GM23248 (cell line): ENCODE measurements at regions not wholly inside any gene's neighbourhood (a gene's known extent, or its start where the extent isn't known, plus 50 kb on each side); places are given as distances from the start of the nearest gene placed in this dataset.
A peak's percentile ranks its signal among the peaks of the same experiment; 100 is the strongest.

ENCODE experiments used
- DNase-seq: peaks from one replicate; pipeline ENCODE4 v3.0.0-alpha.2; 2015
- H2AFZ ChIP-seq: fragments of 200-600 bp; sonication (generic); 2 replicates; pipeline ENCODE4 v1.6.1; 2016; ENCODE audit warnings: antibody characterized with exemption
- H3F3A ChIP-seq: fragments of 200-600 bp; sonication (generic); 2 replicates; pipeline ENCODE4 v1.6.1; 2016; ENCODE audit warnings: mild to moderate bottlenecking, antibody characterized with exemption, mixed run types; ENCODE audit not compliant: insufficient read depth
- H3K27ac ChIP-seq: fragments of 200-600 bp; sonication (generic); 2 replicates; pipeline ENCODE4 v1.5.1; 2016; ENCODE audit warnings: mild to moderate bottlenecking
- H3K27me3 ChIP-seq: fragments of 200-600 bp; sonication (generic); replicated peaks from 2 replicates; pipeline ENCODE4 v1.6.1; 2016; ENCODE audit warnings: mild to moderate bottlenecking; ENCODE audit not compliant: insufficient read depth
- H3K36me3 ChIP-seq: fragments of 200-600 bp; sonication (generic); 2 replicates; pipeline ENCODE4 v1.6.1; 2016; ENCODE audit warnings: low read depth, mild to moderate bottlenecking
- H3K4me1 ChIP-seq: fragments of 200-600 bp; sonication (generic); 2 replicates; pipeline ENCODE4 v1.6.1; 2016; ENCODE audit warnings: mild to moderate bottlenecking; ENCODE audit not compliant: insufficient read depth
- H3K4me2 ChIP-seq: fragments of 200-600 bp; sonication (generic); one replicate; pipeline ENCODE4 v1.6.1; 2016; ENCODE audit warnings: mild to moderate bottlenecking; ENCODE audit not compliant: unreplicated experiment
- H3K4me3 ChIP-seq: fragments of 200-600 bp; sonication (generic); 2 replicates; pipeline ENCODE4 v1.5.1; 2016; ENCODE audit warnings: mild to moderate bottlenecking
- H3K79me2 ChIP-seq: fragments of 200-600 bp; sonication (generic); 2 replicates; pipeline ENCODE4 v1.6.1; 2016; ENCODE audit warnings: mild to moderate bottlenecking; ENCODE audit not compliant: insufficient read depth
- H3K9ac ChIP-seq: fragments of 200-600 bp; sonication (generic); 2 replicates; pipeline ENCODE4 v1.6.1; 2016; ENCODE audit warnings: mild to moderate bottlenecking
- H3K9me2 ChIP-seq: fragments of 200-600 bp; sonication (generic); 2 replicates; pipeline ENCODE4 v1.6.1; 2016; ENCODE audit warnings: mixed run types, mild to moderate bottlenecking, moderate library complexity; ENCODE audit not compliant: insufficient read depth
- H3K9me3 ChIP-seq: fragments of 200-600 bp; sonication (generic); one replicate; pipeline ENCODE4 v1.6.1; 2017; ENCODE audit warnings: low read depth
- H4K20me1 ChIP-seq: fragments of 200-600 bp; sonication (generic); 2 replicates; pipeline ENCODE4 v1.6.0; 2016; ENCODE audit not compliant: insufficient read depth
- EZH2 ChIP-seq: fragments of 200-600 bp; sonication (generic); IDR thresholded peaks from 2 replicates; pipeline ENCODE4 v1.6.1; 2018; ENCODE audit warnings: antibody characterized with exemption, mild to moderate bottlenecking; ENCODE audit not compliant: insufficient read depth, poor library complexity, severe bottlenecking
- EZH2phosphoT487 ChIP-seq: fragments of 200-600 bp; sonication (generic); IDR thresholded peaks from 2 replicates; pipeline ENCODE4 v1.6.1; 2018; ENCODE audit warnings: antibody characterized with exemption, moderate library complexity, mild to moderate bottlenecking, low read depth; ENCODE audit not compliant: insufficient read depth
- whole genome bisulfite sequencing, 2 experiments: methylation state at CpG; one replicate each; pipeline ENCODE4 v1.1.6; 2015 to 2017; ENCODE audit warnings: low lambda C conversion rate in 2 of 2, low coverage in 1 of 2; ENCODE audit errors: missing lambda C conversion rate in 2 of 2; 5-methylcytosine and 5-hydroxymethylcytosine counted together
- in situ Hi-C: fragments of 300-500 bp; cut with MboI; formaldehyde crosslinking; loops from 2 replicates; pipeline ENCODE4 v1.15.0; 2020

- Histone ChIP-seq H3K27ac (no peak overlapping the region), H3K27me3 (peaks cover 22% of the 10 kb centered on the region), H3K9me3 (no peaks in the 10 kb centered on the region), H3K4me2 (no peak overlapping the region), H3K9me2 (no peaks in the 10 kb centered on the region), H4K20me1 (no peaks in the 10 kb centered on the region), H3K36me3 (no peaks in the 10 kb centered on the region), H3K4me1 (no peaks in the 10 kb centered on the region), H3K79me2 (no peaks in the 10 kb centered on the region), H3K9ac (no peak overlapping the region), H3K4me3 (no peak overlapping the region), H2AFZ (no peak overlapping the region), H3F3A (no peaks in the 10 kb centered on the region)
- no peak for DNase-seq
- no peak for TF ChIP-seq EZH2
- TF ChIP-seq EZH2phosphoT487, result no peak
- 33 to 35% methylated on average over 11 of the region's 11 CpGs for WGBS, 2 experiments
- in situ Hi-C loops, result no loop called here
These were observed 59.6 kb upstream of the GATA5 start for GRCh38 chr20:62535282-62535811.

DNA sequence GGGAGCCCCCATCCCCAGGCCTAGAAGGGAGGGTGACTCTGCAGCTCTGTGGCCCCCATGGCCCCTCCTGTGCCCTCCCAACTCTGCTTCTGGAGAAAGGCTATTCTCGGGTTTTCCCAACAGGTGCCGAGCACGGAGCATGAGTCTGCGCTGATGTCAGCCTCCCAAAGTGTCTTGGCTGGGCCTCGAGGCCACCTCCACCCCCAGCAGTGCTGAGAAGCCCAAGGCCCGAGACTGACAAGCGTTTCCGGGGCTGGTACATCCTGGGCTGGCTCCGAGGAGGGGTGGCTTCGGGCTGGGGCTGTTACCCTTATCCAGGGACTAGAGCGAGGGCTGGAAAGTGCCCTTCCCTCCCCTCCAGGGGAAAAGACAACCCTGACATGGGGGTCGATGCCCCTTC lies 60.2 kb upstream of the GATA5 start:
- Histone ChIP-seq H3K36me3 (no peaks in the 10 kb centered on the region), H4K20me1 (no peaks in the 10 kb centered on the region), H3K4me1 (no peaks in the 10 kb centered on the region), H3K9ac (no peak overlapping the region), H3K4me2 (no peak overlapping the region), H3K4me3 (no peak overlapping the region), H3K27ac (no peak overlapping the region), H3K9me3 (no peaks in the 10 kb centered on the region), H3F3A (no peaks in the 10 kb centered on the region), H2AFZ (no peak overlapping the region), H3K27me3 (peaks cover 22% of the 10 kb centered on the region), H3K79me2 (no peaks in the 10 kb centered on the region), H3K9me2 (no peaks in the 10 kb centered on the region)
- no peak for TF ChIP-seq EZH2
- no peak for TF ChIP-seq EZH2phosphoT487
- in situ Hi-C loops, result no loop called here
- 51 to 58% methylated on average over 12 of the region's 12 CpGs for WGBS, 2 experiments
- no peak for DNase-seq

GRCh38 chr20:62536871-62537401 lies 61.1 kb upstream of the GATA5 start:
- H3K27me3 ChIP-seq, result peaks cover 28% of the 10 kb centered on the region
- no peaks in the 10 kb centered on the region for H3K9me3 ChIP-seq
- no peaks in the 10 kb centered on the region for H3K36me3 ChIP-seq
- no peak for TF ChIP-seq EZH2
- TF ChIP-seq EZH2phosphoT487, result no peak
- peak; percentile 45 for DNase-seq
- no peaks in the 10 kb centered on the region for H3K9me2 ChIP-seq
- no peak overlapping the region for H3K4me2 ChIP-seq
- H4K20me1 ChIP-seq, result no peaks in the 10 kb centered on the region
- WGBS, 2 experiments, result 47 to 50% methylated on average over 14 to 15 of the region's 16 CpGs
- H3K4me3 ChIP-seq, result no peak overlapping the region
- H3K79me2 ChIP-seq, result no peaks in the 10 kb centered on the region
- H3K27ac ChIP-seq, result no peak overlapping the region
- H3F3A ChIP-seq, result no peaks in the 10 kb centered on the region
- in situ Hi-C loops, result no loop called here
- H2AFZ ChIP-seq, result no peak overlapping the region
- no peak overlapping the region for H3K9ac ChIP-seq
- H3K4me1 ChIP-seq, result no peaks in the 10 kb centered on the region

DNA sequence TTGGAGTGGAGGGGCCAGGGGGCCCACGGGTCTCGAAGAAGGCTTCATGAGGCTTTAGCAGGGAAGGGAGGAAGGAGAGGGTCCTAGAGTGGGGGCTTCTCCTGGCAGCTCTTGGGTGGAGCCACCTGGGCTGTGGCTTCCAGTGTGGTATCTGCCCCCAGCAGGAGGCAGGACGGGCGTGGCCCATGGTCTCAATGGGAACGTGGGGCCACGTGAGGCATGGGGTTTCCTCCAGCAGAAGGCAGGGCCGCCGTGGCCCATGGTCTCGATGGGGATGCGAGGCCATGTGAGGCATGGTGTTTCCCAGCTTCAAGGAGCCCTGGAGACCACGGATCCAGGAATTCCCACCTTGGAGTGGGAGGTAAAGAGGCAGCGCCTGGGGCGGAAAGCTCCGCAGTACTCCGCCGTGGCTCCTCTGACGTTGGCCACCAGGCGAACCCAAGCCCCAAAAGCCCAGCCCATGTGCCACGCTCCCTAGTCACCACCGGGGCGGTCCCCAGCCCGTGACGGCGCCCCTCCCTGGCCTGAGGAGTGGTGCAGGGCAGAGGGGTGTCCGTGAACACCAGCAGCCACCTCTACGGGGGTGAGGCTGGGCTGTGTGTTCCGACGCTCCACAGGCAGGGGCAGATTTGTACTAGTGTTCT lies 62.0 kb upstream of the GATA5 start:
- no peak for TF ChIP-seq EZH2
- TF ChIP-seq EZH2phosphoT487, result no peak
- WGBS, 2 experiments, result 71 to 75% methylated on average over 28 of the region's 28 CpGs
- H2AFZ ChIP-seq, result no peak overlapping the region
- no peak overlapping the region for H3K9ac ChIP-seq
- H3F3A ChIP-seq, result no peaks in the 10 kb centered on the region
- H4K20me1 ChIP-seq, result no peaks in the 10 kb centered on the region
- no peak for DNase-seq
- in situ Hi-C loops, result no loop called here
- H3K79me2 ChIP-seq, result no peaks in the 10 kb centered on the region
- H3K4me1 ChIP-seq, result no peaks in the 10 kb centered on the region
- H3K36me3 ChIP-seq, result no peaks in the 10 kb centered on the region
- peaks cover 30% of the 10 kb centered on the region for H3K27me3 ChIP-seq
- no peaks in the 10 kb centered on the region for H3K9me3 ChIP-seq
- H3K9me2 ChIP-seq, result no peaks in the 10 kb centered on the region
- no peak overlapping the region for H3K4me3 ChIP-seq
- no peak overlapping the region for H3K4me2 ChIP-seq
- H3K27ac ChIP-seq, result no peak overlapping the region
